H9 (cell line): ENCODE measurements at regions not wholly inside any gene's neighbourhood (a gene's known extent, or its start where the extent isn't known, plus 50 kb on each side); places are given as distances from the start of the nearest gene placed in this dataset.

ENCODE experiments used
- DNase-seq: peaks from one replicate; pipeline ENCODE4 v3.0.0-alpha.2; 2017
- H2AFZ ChIP-seq: one replicate; pipeline ENCODE4 v1.6.1; 2013; ENCODE audit warnings: mild to moderate bottlenecking, low read length, control low read depth, moderate library complexity
- H2AK5ac ChIP-seq: 2 replicates; pipeline ENCODE4 v1.6.1; 2013; ENCODE audit warnings: low read length, control low read depth, mixed read lengths; ENCODE audit not compliant: insufficient read length
- H2BK120ac ChIP-seq: one replicate; pipeline ENCODE4 v1.6.1; 2013; ENCODE audit warnings: low read depth, mild to moderate bottlenecking, low read length, control low read depth, inconsistent platforms; ENCODE audit not compliant: poor library complexity, severe bottlenecking
- H2BK12ac ChIP-seq: 2 replicates; pipeline ENCODE4 v1.6.1; 2013; ENCODE audit warnings: low read length, control low read depth, mixed read lengths, low read depth; ENCODE audit not compliant: insufficient read length
- H2BK15ac ChIP-seq: 2 replicates; pipeline ENCODE4 v1.6.1; 2013; ENCODE audit warnings: low read depth, low read length, control low read depth
- H2BK20ac ChIP-seq: one replicate; pipeline ENCODE4 v1.6.1; 2013; ENCODE audit warnings: low read depth, mild to moderate bottlenecking, low read length, control low read depth, inconsistent platforms; ENCODE audit not compliant: poor library complexity, severe bottlenecking
- H2BK5ac ChIP-seq: 2 replicates; pipeline ENCODE4 v1.6.1; 2013; ENCODE audit warnings: low read length, control low read depth, mixed read lengths; ENCODE audit not compliant: insufficient read length
- H3K14ac ChIP-seq: 2 replicates; pipeline ENCODE4 v1.6.1; 2013; ENCODE audit warnings: low read length, control low read depth; ENCODE audit not compliant: insufficient read depth
- H3K18ac ChIP-seq: 2 replicates; pipeline ENCODE4 v1.6.1; 2013; ENCODE audit warnings: low read depth, mild to moderate bottlenecking, mixed read lengths, low read length, control low read depth; ENCODE audit not compliant: insufficient read length
- H3K23ac ChIP-seq: 2 replicates; pipeline ENCODE4 v1.6.1; 2013; ENCODE audit warnings: low read length, control low read depth, mixed read lengths, low read depth; ENCODE audit not compliant: insufficient read length
- H3K23me2 ChIP-seq: 2 replicates; pipeline ENCODE4 v1.6.1; 2013; ENCODE audit warnings: low read depth, mild to moderate bottlenecking, mixed read lengths, low read length, control low read depth; ENCODE audit not compliant: insufficient read length, poor library complexity, severe bottlenecking
- H3K27ac ChIP-seq: 2 replicates; pipeline ENCODE4 v1.5.1; 2013; ENCODE audit warnings: low read length, control low read depth, mixed read lengths, low read depth; ENCODE audit not compliant: insufficient read length
- H3K27me3 ChIP-seq: 2 replicates; pipeline ENCODE4 v1.6.1; 2013; ENCODE audit warnings: low read length, control low read depth, inconsistent platforms; ENCODE audit not compliant: insufficient read depth
- H3K4ac ChIP-seq: 2 replicates; pipeline ENCODE4 v1.6.1; 2013; ENCODE audit warnings: low read depth, mild to moderate bottlenecking, control low read depth, inconsistent platforms, low read length, moderate library complexity
- H3K4me1 ChIP-seq: 2 replicates; pipeline ENCODE4 v1.6.1; 2013; ENCODE audit warnings: low read length, control low read depth, inconsistent platforms; ENCODE audit not compliant: insufficient read depth
- H3K4me2 ChIP-seq: 2 replicates; pipeline ENCODE4 v1.6.1; 2013; ENCODE audit warnings: low read length, control low read depth, mixed read lengths; ENCODE audit not compliant: insufficient read length, insufficient read depth
- H3K56ac ChIP-seq: 2 replicates; pipeline ENCODE4 v1.6.1; 2013; ENCODE audit warnings: low read depth, mild to moderate bottlenecking, mixed read lengths, low read length, control low read depth; ENCODE audit not compliant: insufficient read length
- H3K79me1 ChIP-seq: 2 replicates; pipeline ENCODE4 v1.6.1; 2013; ENCODE audit warnings: low read depth, mild to moderate bottlenecking, moderate library complexity, low read length, control low read depth, inconsistent platforms; ENCODE audit not compliant: insufficient read depth, poor library complexity, severe bottlenecking
- H3K79me2 ChIP-seq: 2 replicates; pipeline ENCODE4 v1.6.1; 2013; ENCODE audit warnings: low read length, control low read depth, inconsistent platforms; ENCODE audit not compliant: insufficient read depth
- H3K9ac ChIP-seq: 2 replicates; pipeline ENCODE4 v1.6.1; 2013; ENCODE audit warnings: low read length, control low read depth, mixed read lengths; ENCODE audit not compliant: insufficient read length; ENCODE audit errors: extremely low read depth
- H3K9me3 ChIP-seq: one replicate; pipeline ENCODE4 v1.6.1; 2013; ENCODE audit warnings: low read depth, low read length, inconsistent platforms; ENCODE audit not compliant: control insufficient read depth
- H3T11ph ChIP-seq: one replicate; pipeline ENCODE4 v1.6.1; 2013; ENCODE audit warnings: mild to moderate bottlenecking, low read length, control low read depth, inconsistent platforms
- H4K20me1 ChIP-seq: one replicate; pipeline ENCODE4 v1.6.1; 2013; ENCODE audit not compliant: control insufficient read depth, insufficient read length, insufficient read depth
- H4K5ac ChIP-seq: 2 replicates; pipeline ENCODE4 v1.6.1; 2013; ENCODE audit warnings: low read depth, mild to moderate bottlenecking, mixed read lengths, low read length, control low read depth; ENCODE audit not compliant: insufficient read length
- H4K8ac ChIP-seq: replicated peaks from 2 replicates; pipeline ENCODE4 v1.6.1; 2013; ENCODE audit warnings: low read length, control low read depth, mixed read lengths, low read depth; ENCODE audit not compliant: insufficient read length
- H4K91ac ChIP-seq: 2 replicates; pipeline ENCODE4 v1.6.1; 2013; ENCODE audit warnings: low read depth, mild to moderate bottlenecking, moderate library complexity, mixed read lengths, low read length, control low read depth; ENCODE audit not compliant: insufficient read length
- H3K27ac Mint-ChIP-seq, 3 experiments: 2 replicates in 2 of 3; 3 replicates in 1 of 3; pipeline ENCODE4 v1.8.0; 2020 to 2021; ENCODE audit warnings: mixed read lengths in 3 of 3, mild to moderate bottlenecking in 1 of 3, moderate library complexity in 1 of 3
- H3K27me3 Mint-ChIP-seq: 2 replicates; pipeline ENCODE4 v1.8.0; 2021; ENCODE audit warnings: low read depth, mild to moderate bottlenecking, moderate library complexity, mixed read lengths
- H3K36me3 Mint-ChIP-seq, 3 experiments: 2 replicates in 2 of 3; 3 replicates in 1 of 3; pipeline ENCODE4 v1.8.0; 2020 to 2021; ENCODE audit warnings: low read depth in 3 of 3, mixed read lengths in 3 of 3; ENCODE audit not compliant: insufficient read depth in 1 of 3
- H3K4me1 Mint-ChIP-seq, 2 experiments: 2 replicates each; pipeline ENCODE4 v1.8.0; 2020; ENCODE audit warnings: mixed read lengths in 2 of 2
- H3K4me3 Mint-ChIP-seq, 2 experiments: 2 replicates in 1 of 2; 3 replicates in 1 of 2; pipeline ENCODE4 v1.8.0; 2020 to 2021; ENCODE audit warnings: mild to moderate bottlenecking in 2 of 2, mixed read lengths in 2 of 2, moderate library complexity in 1 of 2
- H3K9me3 Mint-ChIP-seq, 2 experiments: 2 replicates in 1 of 2; 3 replicates in 1 of 2; pipeline ENCODE4 v1.8.0; 2020; ENCODE audit warnings: mild to moderate bottlenecking in 2 of 2, mixed read lengths in 2 of 2, moderate library complexity in 1 of 2
- CTCF ChIP-seq: fragments of 200-600 bp; sonication (generic); conservative IDR thresholded peaks from 3 replicates; pipeline ENCODE4 v1.8.0; 2021; ENCODE audit warnings: antibody characterized with exemption, mild to moderate bottlenecking
- WGBS: extraction: QIAGEN DNeasy Blood & Tissue Kit; methylation state at CpG from one replicate; pipeline ENCODE4 v1.1.7; 2013; ENCODE audit warnings: missing lambda C conversion rate, low lambda C conversion rate, mixed read lengths; ENCODE audit not compliant: insufficient read length; ENCODE audit errors: extremely low coverage; 5-methylcytosine and 5-hydroxymethylcytosine counted together

- H3K23ac ChIP-seq, result no peak overlapping the region
- H3K9ac ChIP-seq, result no peak overlapping the region
Measured at GRCh38 chr5:41670216-41670615, 159.8 kb upstream of the PLCXD3 start.

More at GRCh38 chr5:41670216-41670615, 159.8 kb upstream of the PLCXD3 start:
- Histone ChIP-seq H2AFZ (no peak overlapping the region), H2AK5ac (no peak overlapping the region), H4K8ac (no peak overlapping the region), H3K27me3 (no peaks in the 10 kb centered on the region), H2BK15ac (no peak overlapping the region), H3T11ph (no peak overlapping the region), H3K56ac (no peak overlapping the region), H3K4me2 (no peak overlapping the region), H3K14ac (no peak overlapping the region), H4K5ac (no peak overlapping the region), H3K9me3 (no peaks in the 10 kb centered on the region), H3K4ac (no peak overlapping the region), H3K4me1 (no peaks in the 10 kb centered on the region), H3K18ac (no peak overlapping the region), H2BK20ac (no peak overlapping the region), H3K79me1 (no peaks in the 10 kb centered on the region), H2BK120ac (no peak overlapping the region), H3K27ac (no peak overlapping the region), H2BK5ac (no peak overlapping the region), H3K79me2 (no peaks in the 10 kb centered on the region), H3K23me2 (no peaks in the 10 kb centered on the region), H4K20me1 (no peaks in the 10 kb centered on the region), H2BK12ac (no peak overlapping the region), H4K91ac (no peak overlapping the region)
- no peak overlapping the region for H3K27ac Mint-ChIP-seq
- WGBS, result no CpG with 5 or more reads among the region's 3 CpGs
- no peaks in the 10 kb centered on the region for H3K36me3 Mint-ChIP-seq
- H3K27me3 Mint-ChIP-seq, result peaks cover 2% of the 10 kb centered on the region; the same call in 1 of the 2 replicates
- TF ChIP-seq CTCF, result no peak
- H3K4me3 Mint-ChIP-seq, result no peak overlapping the region
- H3K4me1 Mint-ChIP-seq, result peaks cover 0 to 4% of the 10 kb centered on the region in 2 experiments; a peak in 1 of 4 replicates
- H3K9me3 Mint-ChIP-seq, result no peaks in the 10 kb centered on the region
- no peak for DNase-seq
